CD4-positive, alpha-beta T cell (primary cell): ENCODE measurements at regions not wholly inside any gene's neighbourhood (a gene's known extent, or its start where the extent isn't known, plus 50 kb on each side); places are given as distances from the start of the nearest gene placed in this dataset.

Experiments
- ATAC-seq: fragments of 200-7000 bp; cut with Tn5 transposase; one replicate; pipeline ENCODE4 v1.10.0; 2022; ENCODE audit warnings: mild to moderate bottlenecking; ENCODE audit not compliant: poor library complexity
- CTCF ChIA-PET: fragments of 350-600 bp; sonication (Branson Sonifier 250); formaldehyde crosslinking; loops from one replicate; lab custom pipeline; 2021; ENCODE audit warnings: antibody characterized with exemption, inconsistent platforms; lab: Charles Lee
- POLR2A ChIA-PET: fragments of 350-600 bp; sonication (Branson Sonifier 250); formaldehyde crosslinking; loops from one replicate; lab custom pipeline; 2021; ENCODE audit warnings: antibody characterized with exemption, inconsistent platforms; lab: Charles Lee
- DNase-seq, 14 experiments: peaks; one replicate each; pipeline ENCODE4 v3.0.0-alpha.2; 2013 to 2020; ENCODE audit warnings: mixed read lengths in 2 of 14
- H3K27ac ChIP-seq, 2 donors: one replicate each; pipeline versions ENCODE4 v1.5.1 to v1.7.0; 2013; ENCODE audit warnings: low read length in 2 of 2, low read depth in 1 of 2, mild to moderate bottlenecking in 1 of 2
- H3K27me3 ChIP-seq, 2 experiments: 1 replicate in 1 of 2; 2 replicates in 1 of 2; pipeline versions ENCODE4 v1.6.1 to v1.7.0; 2013; ENCODE audit warnings: low read length in 2 of 2, control low read depth in 1 of 2, mild to moderate bottlenecking in 1 of 2, moderate library complexity in 1 of 2; ENCODE audit not compliant: insufficient read depth in 2 of 2, control insufficient read depth in 1 of 2
- H3K36me3 ChIP-seq: one replicate; pipeline ENCODE4 v1.6.1; 2013; ENCODE audit warnings: low read length, control low read depth; ENCODE audit not compliant: insufficient read depth
- H3K4me1 ChIP-seq: one replicate; pipeline ENCODE4 v1.6.1; 2013; ENCODE audit warnings: low read length, control low read depth; ENCODE audit not compliant: insufficient read depth
- H3K4me3 ChIP-seq: one replicate; pipeline ENCODE4 v1.5.1; 2013; ENCODE audit warnings: mild to moderate bottlenecking, low read length, moderate library complexity
- H3K9me3 ChIP-seq, 2 experiments: 1 replicate in 1 of 2; 2 replicates in 1 of 2; pipeline versions ENCODE4 v1.6.1 to v1.7.0; 2013; ENCODE audit warnings: low read length in 2 of 2, mild to moderate bottlenecking in 2 of 2, control low read depth in 1 of 2, moderate library complexity in 1 of 2; ENCODE audit not compliant: control insufficient read depth in 1 of 2, insufficient read depth in 1 of 2
- H3K27ac Mint-ChIP-seq: one replicate; pipeline ENCODE4 v1.8.0; 2020; ENCODE audit warnings: mixed read lengths
- H3K27me3 Mint-ChIP-seq: one replicate; pipeline ENCODE4 v1.8.0; 2021; ENCODE audit warnings: mixed read lengths
- H3K36me3 Mint-ChIP-seq: one replicate; pipeline ENCODE4 v1.8.0; 2021; ENCODE audit warnings: low read depth, mixed read lengths
- H3K4me1 Mint-ChIP-seq: one replicate; pipeline ENCODE4 v1.8.0; 2021; ENCODE audit warnings: low read depth, mixed read lengths
- H3K4me3 Mint-ChIP-seq: one replicate; pipeline ENCODE4 v1.8.0; 2020; ENCODE audit warnings: mild to moderate bottlenecking, mixed read lengths
- H3K9me3 Mint-ChIP-seq: one replicate; pipeline ENCODE4 v1.8.0; 2020; ENCODE audit warnings: mixed read lengths
- intact Hi-C, 2 experiments: fragments of 100-400 bp; cut with DNase I in 1 of 2; cut with micrococcal nuclease in 1 of 2; formaldehyde crosslinking; loops; one replicate each; pipeline versions ENCODE4 v1.15.1 to v1.9.0; 2023 to 2025; cut with DNase I, micrococcal nuclease
- TF ChIP-seq, protein P1 (sequence below): fragments of 200-600 bp; IDR thresholded peaks from one replicate; pipeline ENCODE4 v1.8.0; 2022; ENCODE audit warnings: antibody characterized with exemption, mild to moderate bottlenecking

DNA sequence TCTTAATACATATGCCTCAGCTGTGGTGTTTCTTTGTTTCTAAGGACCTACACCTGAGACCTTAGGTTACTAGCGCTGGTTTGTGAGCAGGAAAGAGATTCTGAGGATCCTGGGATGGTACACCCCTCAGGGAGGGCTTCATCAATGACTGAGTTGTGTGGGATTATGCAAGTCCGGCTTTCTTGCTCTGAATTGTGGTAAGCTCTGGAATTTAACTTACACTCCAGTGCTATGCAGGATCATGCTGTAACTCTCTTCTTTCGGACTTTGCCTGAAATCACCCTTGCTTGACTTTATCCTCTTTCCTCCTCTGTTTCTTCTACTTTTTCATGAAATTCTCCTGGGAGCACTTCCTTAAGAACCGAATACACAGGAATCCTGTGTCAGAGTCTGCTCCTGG, 431.5 kb upstream of the BOD1L1 start:
- TF ChIP-seq, protein P1, sequence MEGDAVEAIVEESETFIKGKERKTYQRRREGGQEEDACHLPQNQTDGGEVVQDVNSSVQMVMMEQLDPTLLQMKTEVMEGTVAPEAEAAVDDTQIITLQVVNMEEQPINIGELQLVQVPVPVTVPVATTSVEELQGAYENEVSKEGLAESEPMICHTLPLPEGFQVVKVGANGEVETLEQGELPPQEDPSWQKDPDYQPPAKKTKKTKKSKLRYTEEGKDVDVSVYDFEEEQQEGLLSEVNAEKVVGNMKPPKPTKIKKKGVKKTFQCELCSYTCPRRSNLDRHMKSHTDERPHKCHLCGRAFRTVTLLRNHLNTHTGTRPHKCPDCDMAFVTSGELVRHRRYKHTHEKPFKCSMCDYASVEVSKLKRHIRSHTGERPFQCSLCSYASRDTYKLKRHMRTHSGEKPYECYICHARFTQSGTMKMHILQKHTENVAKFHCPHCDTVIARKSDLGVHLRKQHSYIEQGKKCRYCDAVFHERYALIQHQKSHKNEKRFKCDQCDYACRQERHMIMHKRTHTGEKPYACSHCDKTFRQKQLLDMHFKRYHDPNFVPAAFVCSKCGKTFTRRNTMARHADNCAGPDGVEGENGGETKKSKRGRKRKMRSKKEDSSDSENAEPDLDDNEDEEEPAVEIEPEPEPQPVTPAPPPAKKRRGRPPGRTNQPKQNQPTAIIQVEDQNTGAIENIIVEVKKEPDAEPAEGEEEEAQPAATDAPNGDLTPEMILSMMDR, result no peak
- H3K27me3 Mint-ChIP-seq, result no peaks in the 10 kb centered on the region

DNA sequence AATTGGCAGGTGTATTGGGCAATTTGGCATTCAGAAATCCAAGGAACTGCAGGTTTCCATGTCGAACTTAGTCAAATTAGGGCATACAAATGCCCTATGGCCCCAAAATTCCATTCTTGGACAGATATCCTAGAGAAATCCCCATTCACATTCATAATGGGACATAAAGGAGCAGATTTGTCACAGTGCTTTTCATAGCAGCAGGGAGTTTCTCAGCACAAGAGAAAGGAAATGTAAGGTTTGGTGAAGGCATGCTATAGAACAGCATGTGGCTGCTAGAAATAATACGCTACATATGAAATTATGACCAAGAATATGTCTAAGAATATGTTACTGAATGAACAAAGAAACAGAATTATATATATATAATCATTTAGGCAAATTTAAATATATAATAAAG, 437.5 kb upstream of the BOD1L1 start:
- Mint-ChIP-seq H3K4me1 (no peaks in the 10 kb centered on the region), H3K4me3 (no peak overlapping the region), H3K27me3 (no peaks in the 10 kb centered on the region), H3K36me3 (no peaks in the 10 kb centered on the region), H3K27ac (no peak overlapping the region), H3K9me3 (no peaks in the 10 kb centered on the region)
- TF ChIP-seq, protein P1, result no peak
- no peak for ATAC-seq
- intact Hi-C loops, result no loop called here
- no peak overlapping the region for H3K4me3 ChIP-seq
- POLR2A ChIA-PET, result no interaction called here
- no peak overlapping the region for H3K27ac ChIP-seq
- H3K36me3 ChIP-seq, result no peaks in the 10 kb centered on the region
- no peaks in the 10 kb centered on the region for H3K27me3 ChIP-seq
- no peak for DNase-seq
- CTCF ChIA-PET, result no interaction called here
- peaks cover 0 to under 1% of the 10 kb centered on the region in 2 experiments for H3K9me3 ChIP-seq
- no peaks in the 10 kb centered on the region for H3K4me1 ChIP-seq

More for the DNA sequence above, 431.5 kb upstream of the BOD1L1 start:
- Histone ChIP-seq H3K4me3 (no peak overlapping the region), H3K9me3 (no peaks in the 10 kb centered on the region), H3K4me1 (no peaks in the 10 kb centered on the region), H3K36me3 (no peaks in the 10 kb centered on the region), H3K27me3 (no peaks in the 10 kb centered on the region), H3K27ac (no peak overlapping the region)
- CTCF ChIA-PET, result no interaction called here
- intact Hi-C loops, result no loop called here
- Mint-ChIP-seq H3K9me3 (no peaks in the 10 kb centered on the region), H3K4me3 (no peak overlapping the region), H3K36me3 (no peaks in the 10 kb centered on the region), H3K4me1 (no peaks in the 10 kb centered on the region), H3K27ac (no peak overlapping the region)
- ATAC-seq, result no peak
- POLR2A ChIA-PET, result no interaction called here
- no peak for DNase-seq

DNA sequence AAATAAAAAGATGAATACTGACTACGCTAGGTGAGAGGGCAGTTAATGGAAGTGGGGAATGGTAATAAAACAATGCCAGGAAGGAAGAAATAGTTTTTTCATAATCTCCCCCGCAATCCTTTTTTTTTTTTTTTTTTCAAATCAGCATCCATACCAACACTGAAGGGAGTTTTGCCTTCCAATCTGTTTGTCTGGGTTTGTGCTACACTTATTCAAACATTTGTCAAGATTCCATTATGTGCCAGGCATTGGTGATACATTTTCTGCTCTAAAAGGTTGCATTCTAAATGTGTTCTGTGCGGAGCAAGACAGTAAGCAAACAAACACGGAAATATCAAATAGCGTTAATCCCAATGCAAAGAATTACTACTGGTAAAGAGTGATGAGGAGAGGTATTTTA, 437.9 kb upstream of the BOD1L1 start:
- Mint-ChIP-seq H3K36me3 (no peaks in the 10 kb centered on the region), H3K9me3 (no peaks in the 10 kb centered on the region), H3K4me3 (no peak overlapping the region), H3K27ac (no peak overlapping the region), H3K4me1 (no peaks in the 10 kb centered on the region), H3K27me3 (no peaks in the 10 kb centered on the region)
- DNase-seq (no peak), ATAC-seq (no peak)
- TF ChIP-seq, protein P1, result no peak
- H3K9me3 ChIP-seq, result peaks cover 0 to 4% of the 10 kb centered on the region in 2 experiments
- H3K4me1 ChIP-seq, result no peaks in the 10 kb centered on the region
- no peak overlapping the region for H3K27ac ChIP-seq
- intact Hi-C loops, result no loop called here
- no peaks in the 10 kb centered on the region for H3K36me3 ChIP-seq
- H3K4me3 ChIP-seq, result no peak overlapping the region
- ChIA-PET CTCF (no interaction called here), POLR2A (no interaction called here)
- H3K27me3 ChIP-seq, result no peaks in the 10 kb centered on the region
